SK-N-MC (cell line): ENCODE measurements at regions not wholly inside any gene's neighbourhood (a gene's known extent, or its start where the extent isn't known, plus 50 kb on each side); places are given as distances from the start of the nearest gene placed in this dataset.

Source experiments
- EZH2 ChIP-seq: fragments of 200-600 bp; sonication (generic); IDR thresholded peaks from one replicate; pipeline ENCODE4 v1.6.1; 2017; ENCODE audit warnings: antibody characterized with exemption
- FOXP2 ChIP-seq: optimal IDR thresholded peaks from 2 replicates; pipeline ENCODE3; 2011; ENCODE audit warnings: mild to moderate bottlenecking, moderate library complexity; ENCODE audit not compliant: insufficient read depth; ENCODE audit errors: extremely low read length, control extremely low read depth
- POLR2AphosphoS5 ChIP-seq: IDR thresholded peaks from 2 replicates; pipeline ENCODE4 v1.6.1; 2012; ENCODE audit warnings: mild to moderate bottlenecking, low read depth, low read length, borderline replicate concordance

DNA sequence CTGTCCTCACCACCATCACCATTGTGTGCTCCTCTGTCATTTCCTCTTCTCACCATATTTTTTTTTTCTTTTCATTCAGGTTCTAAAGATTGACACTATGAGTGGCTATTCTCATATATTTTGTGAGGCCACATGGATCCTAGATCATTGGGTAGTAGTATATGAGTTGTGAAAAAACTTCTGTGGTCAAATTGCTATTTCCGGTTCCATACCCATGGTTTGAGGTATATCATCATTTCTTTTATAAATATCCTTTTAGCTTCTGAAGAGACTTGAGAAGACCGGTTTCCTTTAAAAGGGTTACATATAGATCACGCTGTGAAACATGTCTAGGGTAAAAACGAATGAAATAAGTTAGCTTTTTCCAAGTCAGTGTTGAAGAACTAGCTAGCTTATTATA is 769.3 kb downstream of the NOVA1 start:
- TF ChIP-seq POLR2AphosphoS5, result no peak
- TF ChIP-seq EZH2, result no peak
- TF ChIP-seq FOXP2, result no peak
